GM23338 (cell line): ENCODE measurements at regions not wholly inside any gene's neighbourhood (a gene's known extent, or its start where the extent isn't known, plus 50 kb on each side); places are given as distances from the start of the nearest gene placed in this dataset.

ENCODE experiments used
- ATAC-seq: fragments of 200-7000 bp; cut with Tn5 transposase; 3 replicates; pipeline ENCODE4 v1.9.1; 2020
- DNase-seq: peaks from one replicate; pipeline ENCODE4 v3.0.0-alpha.2; 2015; ENCODE audit warnings: low spot score
- H2AFZ ChIP-seq: fragments of 200-600 bp; sonication (generic); 2 replicates; pipeline ENCODE4 v1.8.0; 2016; ENCODE audit warnings: antibody characterized with exemption, mild to moderate bottlenecking, moderate library complexity
- H3F3A ChIP-seq: fragments of 200-600 bp; sonication (generic); replicated peaks from 2 replicates; pipeline ENCODE4 v1.8.0; 2017; ENCODE audit warnings: antibody characterized with exemption, mixed run types, low read depth
- H3K27ac ChIP-seq: fragments of 200-600 bp; sonication (generic); 2 replicates; pipeline ENCODE4 v1.6.1; 2016; ENCODE audit warnings: low read depth
- H3K27me3 ChIP-seq: fragments of 200-600 bp; sonication (generic); 2 replicates; pipeline ENCODE4 v1.8.0; 2016; ENCODE audit warnings: mild to moderate bottlenecking, mixed run types, moderate library complexity; ENCODE audit not compliant: insufficient read depth
- H3K36me3 ChIP-seq: fragments of 200-600 bp; sonication (generic); 2 replicates; pipeline ENCODE4 v1.8.0; 2016; ENCODE audit warnings: mild to moderate bottlenecking; ENCODE audit not compliant: insufficient read depth
- H3K4me1 ChIP-seq: fragments of 200-600 bp; sonication (generic); 2 replicates; pipeline ENCODE4 v1.8.0; 2016; ENCODE audit warnings: mild to moderate bottlenecking, moderate library complexity; ENCODE audit not compliant: insufficient read depth
- H3K4me2 ChIP-seq: fragments of 200-600 bp; sonication (generic); 2 replicates; pipeline ENCODE4 v1.7.1; 2017; ENCODE audit warnings: mixed run types
- H3K4me3 ChIP-seq: fragments of 200-600 bp; sonication (generic); 2 replicates; pipeline ENCODE4 v1.6.1; 2016; ENCODE audit warnings: mixed run types
- H3K79me2 ChIP-seq: fragments of 200-600 bp; sonication (generic); replicated peaks from 2 replicates; pipeline ENCODE4 v1.8.0; 2017; ENCODE audit warnings: mild to moderate bottlenecking; ENCODE audit not compliant: insufficient read depth
- H3K9me2 ChIP-seq: fragments of 200-600 bp; sonication (generic); 2 replicates; pipeline ENCODE4 v1.8.0; 2017; ENCODE audit not compliant: insufficient read depth
- H4K20me1 ChIP-seq: fragments of 200-600 bp; sonication (generic); replicated peaks from 2 replicates; pipeline ENCODE4 v1.8.0; 2017; ENCODE audit warnings: mild to moderate bottlenecking; ENCODE audit not compliant: insufficient read depth
- H3K27ac Mint-ChIP-seq: 2 replicates; pipeline ENCODE4 v1.8.0; 2020; ENCODE audit warnings: inconsistent platforms, mild to moderate bottlenecking, moderate library complexity, mixed read lengths
- H3K27me3 Mint-ChIP-seq: 3 replicates; pipeline ENCODE4 v1.8.0; 2022; ENCODE audit warnings: low read depth, mild to moderate bottlenecking, moderate library complexity, mixed read lengths, inconsistent platforms; ENCODE audit not compliant: insufficient read depth, poor library complexity
- H3K36me3 Mint-ChIP-seq: 3 replicates; pipeline ENCODE4 v1.8.0; 2021; ENCODE audit warnings: low read depth, mild to moderate bottlenecking, inconsistent platforms, moderate library complexity, mixed read lengths
- H3K4me1 Mint-ChIP-seq: 3 replicates; pipeline ENCODE4 v1.8.0; 2020; ENCODE audit warnings: mild to moderate bottlenecking, inconsistent platforms, mixed read lengths
- H3K4me3 Mint-ChIP-seq: 3 replicates; pipeline ENCODE4 v1.8.0; 2021; ENCODE audit warnings: moderate library complexity, mild to moderate bottlenecking, inconsistent platforms, mixed read lengths
- H3K9me3 Mint-ChIP-seq: 3 replicates; pipeline ENCODE4 v1.8.0; 2020; ENCODE audit warnings: moderate library complexity, mild to moderate bottlenecking, inconsistent platforms, mixed read lengths
- CREB1 ChIP-seq: fragments of 250-450 bp; sonication (Bioruptor Pico); IDR thresholded peaks from 2 replicates; pipeline ENCODE4 v1.5.0; 2020; ENCODE audit warnings: low read depth, mild to moderate bottlenecking, moderate library complexity
- EZH2 ChIP-seq: fragments of 200-600 bp; sonication (generic); IDR thresholded peaks from one replicate; pipeline ENCODE4 v1.8.0; 2017; ENCODE audit warnings: antibody characterized with exemption, mild to moderate bottlenecking, low read depth; ENCODE audit not compliant: unreplicated experiment
- EZH2phosphoT487 ChIP-seq: fragments of 200-600 bp; sonication (generic); IDR thresholded peaks from one replicate; pipeline ENCODE4 v1.8.1; 2018; ENCODE audit warnings: antibody characterized with exemption; ENCODE audit not compliant: unreplicated experiment
- JUNB ChIP-seq: IDR thresholded peaks from one replicate; pipeline ENCODE4 v1.6.1; 2016; ENCODE audit warnings: antibody characterized with exemption; ENCODE audit not compliant: unreplicated experiment
- NANOG ChIP-seq: IDR thresholded peaks from 2 replicates; pipeline ENCODE4 v1.6.1; 2016; ENCODE audit warnings: antibody characterized with exemption, borderline replicate concordance
- POLR2AphosphoS5 ChIP-seq: IDR thresholded peaks from 2 replicates; pipeline ENCODE4 v1.6.1; 2016; ENCODE audit warnings: antibody characterized with exemption, low read depth
- STAT1 ChIP-seq: IDR thresholded peaks from one replicate; pipeline ENCODE4 v1.6.1; 2016; ENCODE audit warnings: antibody characterized with exemption; ENCODE audit not compliant: unreplicated experiment
- ZNF114 ChIP-seq: fragments of 250-450 bp; sonication (Bioruptor Pico); IDR thresholded peaks from 2 replicates; pipeline ENCODE4 v1.5.0; 2020; ENCODE audit warnings: mild to moderate bottlenecking, moderate library complexity
- ZNF331 ChIP-seq: fragments of 250-450 bp; sonication (Bioruptor Pico); IDR thresholded peaks from 2 replicates; pipeline ENCODE4 v1.5.0; 2020; ENCODE audit warnings: low read depth, mild to moderate bottlenecking, moderate library complexity
- TF ChIP-seq, protein P1 (sequence below): IDR thresholded peaks from 2 replicates; pipeline ENCODE4 v1.6.1; 2016; ENCODE audit warnings: antibody characterized with exemption
- TF ChIP-seq, protein P2 (sequence below): fragments of 250-450 bp; sonication (Bioruptor Pico); IDR thresholded peaks from 2 replicates; pipeline ENCODE4 v1.5.0; 2020; ENCODE audit warnings: mild to moderate bottlenecking, moderate library complexity

GRCh38 chr3:76016111-76016510 is 230.8 kb upstream of the ZNF717 start:
- Mint-ChIP-seq H3K27me3 (no peaks in the 10 kb centered on the region), H3K36me3 (0 out of 3 replicates have a peak, but pooled peaks cover 2% of the 10 kb centered on the region), H3K4me3 (no peak overlapping the region), H3K9me3 (no peaks in the 10 kb centered on the region; the same call in 2 of the 3 replicates), H3K4me1 (peaks cover 7% of the 10 kb centered on the region; the same call in 2 of the 3 replicates), H3K27ac (no peak overlapping the region)
- Histone ChIP-seq H4K20me1 (no peaks in the 10 kb centered on the region), H3K36me3 (no peaks in the 10 kb centered on the region), H3K4me3 (no peak overlapping the region), H3K4me1 (no peaks in the 10 kb centered on the region), H3K79me2 (no peaks in the 10 kb centered on the region), H2AFZ (no peak overlapping the region), H3K27ac (no peak overlapping the region), H3K27me3 (no peaks in the 10 kb centered on the region), H3K9me2 (no peaks in the 10 kb centered on the region), H3F3A (no peaks in the 10 kb centered on the region), H3K4me2 (no peak overlapping the region)
- DNase-seq (no peak), ATAC-seq (no peak)
- TF ChIP-seq NANOG: no peak
- no peak for TF ChIP-seq ZNF114
- no peak for TF ChIP-seq CREB1 (CRISPR knock-in tag)

- H3K4me3 Mint-ChIP-seq: no peak overlapping the region
- H4K20me1 ChIP-seq: no peaks in the 10 kb centered on the region
- no peak overlapping the region for H3K4me3 ChIP-seq
- H3K79me2 ChIP-seq: no peaks in the 10 kb centered on the region
- no peaks in the 10 kb centered on the region for H3F3A ChIP-seq
- 0 out of 3 replicates have a peak, but pooled peaks cover 2% of the 10 kb centered on the region for H3K36me3 Mint-ChIP-seq
- peaks cover 5% of the 10 kb centered on the region; the same call in 2 of the 3 replicates for H3K4me1 Mint-ChIP-seq
- no peak overlapping the region for H3K4me2 ChIP-seq
- no peaks in the 10 kb centered on the region for H3K27me3 Mint-ChIP-seq
- no peak for ATAC-seq
- H3K27ac ChIP-seq: no peak overlapping the region
- H3K9me3 Mint-ChIP-seq: no peaks in the 10 kb centered on the region; the same call in 2 of the 3 replicates
- no peaks in the 10 kb centered on the region for H3K36me3 ChIP-seq
- DNase-seq: no peak
- H3K4me1 ChIP-seq: no peaks in the 10 kb centered on the region
- H3K27me3 ChIP-seq: no peaks in the 10 kb centered on the region
- no peaks in the 10 kb centered on the region for H3K9me2 ChIP-seq
- no peak overlapping the region for H3K27ac Mint-ChIP-seq
- H2AFZ ChIP-seq: no peak overlapping the region
- TF ChIP-seq EZH2 (no peak), ZNF114 (no peak), CREB1 (CRISPR knock-in tag) (no peak), EZH2phosphoT487 (no peak), NANOG (no peak), JUNB (no peak), STAT1 (no peak), ZNF331 (CRISPR knock-in tag) (no peak), POLR2AphosphoS5 (no peak)
- TF ChIP-seq, protein P1, sequence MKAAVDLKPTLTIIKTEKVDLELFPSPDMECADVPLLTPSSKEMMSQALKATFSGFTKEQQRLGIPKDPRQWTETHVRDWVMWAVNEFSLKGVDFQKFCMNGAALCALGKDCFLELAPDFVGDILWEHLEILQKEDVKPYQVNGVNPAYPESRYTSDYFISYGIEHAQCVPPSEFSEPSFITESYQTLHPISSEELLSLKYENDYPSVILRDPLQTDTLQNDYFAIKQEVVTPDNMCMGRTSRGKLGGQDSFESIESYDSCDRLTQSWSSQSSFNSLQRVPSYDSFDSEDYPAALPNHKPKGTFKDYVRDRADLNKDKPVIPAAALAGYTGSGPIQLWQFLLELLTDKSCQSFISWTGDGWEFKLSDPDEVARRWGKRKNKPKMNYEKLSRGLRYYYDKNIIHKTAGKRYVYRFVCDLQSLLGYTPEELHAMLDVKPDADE: no peak
- TF ChIP-seq, protein P2, sequence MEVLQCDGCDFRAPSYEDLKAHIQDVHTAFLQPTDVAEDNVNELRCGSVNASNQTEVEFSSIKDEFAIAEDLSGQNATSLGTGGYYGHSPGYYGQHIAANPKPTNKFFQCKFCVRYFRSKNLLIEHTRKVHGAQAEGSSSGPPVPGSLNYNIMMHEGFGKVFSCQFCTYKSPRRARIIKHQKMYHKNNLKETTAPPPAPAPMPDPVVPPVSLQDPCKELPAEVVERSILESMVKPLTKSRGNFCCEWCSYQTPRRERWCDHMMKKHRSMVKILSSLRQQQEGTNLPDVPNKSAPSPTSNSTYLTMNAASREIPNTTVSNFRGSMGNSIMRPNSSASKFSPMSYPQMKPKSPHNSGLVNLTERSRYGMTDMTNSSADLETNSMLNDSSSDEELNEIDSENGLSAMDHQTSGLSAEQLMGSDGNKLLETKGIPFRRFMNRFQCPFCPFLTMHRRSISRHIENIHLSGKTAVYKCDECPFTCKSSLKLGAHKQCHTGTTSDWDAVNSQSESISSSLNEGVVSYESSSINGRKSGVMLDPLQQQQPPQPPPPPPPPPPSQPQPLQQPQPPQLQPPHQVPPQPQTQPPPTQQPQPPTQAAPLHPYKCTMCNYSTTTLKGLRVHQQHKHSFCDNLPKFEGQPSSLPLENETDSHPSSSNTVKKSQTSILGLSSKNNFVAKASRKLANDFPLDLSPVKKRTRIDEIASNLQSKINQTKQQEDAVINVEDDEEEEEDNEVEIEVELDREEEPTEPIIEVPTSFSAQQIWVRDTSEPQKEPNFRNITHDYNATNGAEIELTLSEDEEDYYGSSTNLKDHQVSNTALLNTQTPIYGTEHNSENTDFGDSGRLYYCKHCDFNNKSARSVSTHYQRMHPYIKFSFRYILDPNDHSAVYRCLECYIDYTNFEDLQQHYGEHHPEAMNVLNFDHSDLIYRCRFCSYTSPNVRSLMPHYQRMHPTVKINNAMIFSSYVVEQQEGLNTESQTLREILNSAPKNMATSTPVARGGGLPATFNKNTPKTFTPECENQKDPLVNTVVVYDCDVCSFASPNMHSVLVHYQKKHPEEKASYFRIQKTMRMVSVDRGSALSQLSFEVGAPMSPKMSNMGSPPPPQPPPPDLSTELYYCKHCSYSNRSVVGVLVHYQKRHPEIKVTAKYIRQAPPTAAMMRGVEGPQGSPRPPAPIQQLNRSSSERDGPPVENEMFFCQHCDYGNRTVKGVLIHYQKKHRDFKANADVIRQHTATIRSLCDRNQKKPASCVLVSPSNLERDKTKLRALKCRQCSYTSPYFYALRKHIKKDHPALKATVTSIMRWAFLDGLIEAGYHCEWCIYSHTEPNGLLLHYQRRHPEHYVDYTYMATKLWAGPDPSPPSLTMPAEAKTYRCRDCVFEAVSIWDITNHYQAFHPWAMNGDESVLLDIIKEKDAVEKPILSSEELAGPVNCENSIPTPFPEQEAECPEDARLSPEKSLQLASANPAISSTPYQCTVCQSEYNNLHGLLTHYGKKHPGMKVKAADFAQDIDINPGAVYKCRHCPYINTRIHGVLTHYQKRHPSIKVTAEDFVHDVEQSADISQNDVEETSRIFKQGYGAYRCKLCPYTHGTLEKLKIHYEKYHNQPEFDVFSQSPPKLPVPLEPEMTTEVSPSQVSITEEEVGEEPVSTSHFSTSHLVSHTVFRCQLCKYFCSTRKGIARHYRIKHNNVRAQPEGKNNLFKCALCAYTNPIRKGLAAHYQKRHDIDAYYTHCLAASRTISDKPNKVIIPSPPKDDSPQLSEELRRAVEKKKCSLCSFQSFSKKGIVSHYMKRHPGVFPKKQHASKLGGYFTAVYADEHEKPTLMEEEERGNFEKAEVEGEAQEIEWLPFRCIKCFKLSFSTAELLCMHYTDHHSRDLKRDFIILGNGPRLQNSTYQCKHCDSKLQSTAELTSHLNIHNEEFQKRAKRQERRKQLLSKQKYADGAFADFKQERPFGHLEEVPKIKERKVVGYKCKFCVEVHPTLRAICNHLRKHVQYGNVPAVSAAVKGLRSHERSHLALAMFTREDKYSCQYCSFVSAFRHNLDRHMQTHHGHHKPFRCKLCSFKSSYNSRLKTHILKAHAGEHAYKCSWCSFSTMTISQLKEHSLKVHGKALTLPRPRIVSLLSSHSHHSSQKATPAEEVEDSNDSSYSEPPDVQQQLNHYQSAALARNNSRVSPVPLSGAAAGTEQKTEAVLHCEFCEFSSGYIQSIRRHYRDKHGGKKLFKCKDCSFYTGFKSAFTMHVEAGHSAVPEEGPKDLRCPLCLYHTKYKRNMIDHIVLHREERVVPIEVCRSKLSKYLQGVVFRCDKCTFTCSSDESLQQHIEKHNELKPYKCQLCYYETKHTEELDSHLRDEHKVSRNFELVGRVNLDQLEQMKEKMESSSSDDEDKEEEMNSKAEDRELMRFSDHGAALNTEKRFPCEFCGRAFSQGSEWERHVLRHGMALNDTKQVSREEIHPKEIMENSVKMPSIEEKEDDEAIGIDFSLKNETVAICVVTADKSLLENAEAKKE (CRISPR knock-in tag): no peak
Measured at GRCh38 chr3:76016769-76017439, 231.6 kb upstream of the ZNF717 start.
